GM12874 (cell line): ENCODE measurements at regions not wholly inside any gene's neighbourhood (a gene's known extent, or its start where the extent isn't known, plus 50 kb on each side); places are given as distances from the start of the nearest gene placed in this dataset.

ENCODE experiments used
- TF ChIP-seq, protein P1 (sequence below): IDR thresholded peaks from 2 replicates; pipeline ENCODE4 v1.5.1; 2011; ENCODE audit warnings: low read depth, mild to moderate bottlenecking, control low read depth, low read length, moderate library complexity; ENCODE audit not compliant: insufficient read depth

DNA sequence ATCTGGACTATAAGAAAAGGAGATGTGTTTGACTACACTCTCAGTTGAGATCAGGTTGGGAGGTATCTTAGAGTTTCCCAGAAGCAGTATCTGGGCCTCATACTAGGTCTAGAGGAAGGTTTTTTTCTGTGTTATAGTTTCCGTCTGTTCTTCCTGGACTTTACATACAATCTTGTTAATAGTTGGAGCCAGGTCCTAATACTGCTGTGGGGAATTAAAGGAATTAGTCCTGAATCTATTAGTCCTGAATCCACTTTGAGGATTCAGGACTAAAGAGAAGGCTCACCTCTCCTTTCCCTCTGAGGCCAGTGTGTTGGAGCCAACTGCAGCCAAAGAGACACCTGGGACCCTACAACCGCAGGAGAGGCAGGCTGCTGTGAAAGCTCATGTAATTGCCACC is 445.7 kb upstream of the CLINT1 start:
- TF ChIP-seq, protein P1, sequence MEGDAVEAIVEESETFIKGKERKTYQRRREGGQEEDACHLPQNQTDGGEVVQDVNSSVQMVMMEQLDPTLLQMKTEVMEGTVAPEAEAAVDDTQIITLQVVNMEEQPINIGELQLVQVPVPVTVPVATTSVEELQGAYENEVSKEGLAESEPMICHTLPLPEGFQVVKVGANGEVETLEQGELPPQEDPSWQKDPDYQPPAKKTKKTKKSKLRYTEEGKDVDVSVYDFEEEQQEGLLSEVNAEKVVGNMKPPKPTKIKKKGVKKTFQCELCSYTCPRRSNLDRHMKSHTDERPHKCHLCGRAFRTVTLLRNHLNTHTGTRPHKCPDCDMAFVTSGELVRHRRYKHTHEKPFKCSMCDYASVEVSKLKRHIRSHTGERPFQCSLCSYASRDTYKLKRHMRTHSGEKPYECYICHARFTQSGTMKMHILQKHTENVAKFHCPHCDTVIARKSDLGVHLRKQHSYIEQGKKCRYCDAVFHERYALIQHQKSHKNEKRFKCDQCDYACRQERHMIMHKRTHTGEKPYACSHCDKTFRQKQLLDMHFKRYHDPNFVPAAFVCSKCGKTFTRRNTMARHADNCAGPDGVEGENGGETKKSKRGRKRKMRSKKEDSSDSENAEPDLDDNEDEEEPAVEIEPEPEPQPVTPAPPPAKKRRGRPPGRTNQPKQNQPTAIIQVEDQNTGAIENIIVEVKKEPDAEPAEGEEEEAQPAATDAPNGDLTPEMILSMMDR = no peak

DNA sequence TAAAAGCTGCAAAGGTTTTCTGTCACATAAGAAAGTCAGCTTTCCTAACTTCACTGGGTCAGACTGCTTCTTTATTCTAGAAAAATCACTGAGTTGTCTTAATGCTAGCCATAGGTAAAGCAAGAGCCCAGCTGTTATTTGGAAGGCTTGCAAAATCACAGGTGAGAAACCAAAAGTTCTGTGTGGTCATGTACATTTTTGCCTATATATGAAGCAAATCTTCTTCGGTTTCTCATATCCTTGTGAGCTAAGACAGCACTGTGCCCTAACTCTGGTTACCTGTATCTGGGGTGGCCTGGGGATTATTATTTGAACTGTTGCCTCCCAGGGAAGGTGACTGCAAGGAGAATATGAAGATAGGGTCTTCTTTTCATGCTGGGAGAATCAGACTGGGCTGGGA is 444.9 kb upstream of the CLINT1 start:
- TF ChIP-seq, protein P1 = no peak

DNA sequence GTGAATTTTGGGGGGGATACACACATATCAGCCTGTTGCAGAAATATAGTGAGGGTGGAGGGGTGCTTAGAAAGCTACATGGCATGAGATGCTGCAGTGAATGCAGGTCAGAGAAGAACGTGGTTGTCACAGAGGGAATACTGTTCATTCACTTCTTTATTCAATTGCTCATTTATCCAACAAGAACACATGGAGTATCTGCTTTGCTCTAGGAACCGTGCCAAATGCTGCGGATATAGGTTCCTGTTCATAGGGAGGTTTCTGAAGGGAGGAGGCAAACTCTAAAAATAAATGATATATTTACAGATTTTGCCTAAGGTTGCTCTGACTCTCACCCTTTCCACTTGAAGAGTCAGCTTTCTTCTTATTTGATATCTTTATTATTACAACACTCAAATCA is 444.3 kb upstream of the CLINT1 start:
- TF ChIP-seq, protein P1 = no peak

DNA sequence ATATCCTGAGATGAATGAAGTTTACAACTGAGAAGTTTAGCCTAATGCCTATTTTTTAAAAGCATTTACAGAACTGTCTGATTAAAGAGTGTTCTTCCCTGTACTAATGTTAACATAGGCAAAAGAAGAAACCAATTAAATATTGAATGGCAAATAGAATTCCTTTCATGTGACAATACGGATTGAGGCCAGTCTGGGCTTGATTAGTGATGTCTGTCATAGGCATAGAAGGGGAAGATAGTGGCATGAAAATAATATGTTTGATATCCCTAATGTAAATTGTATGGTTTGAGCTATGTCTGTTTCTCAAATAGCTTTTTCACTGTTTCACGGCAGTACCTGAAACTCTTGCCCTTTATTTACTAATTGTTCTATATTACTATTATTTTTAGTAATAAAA is 443.1 kb upstream of the CLINT1 start:
- TF ChIP-seq, protein P1 = no peak

DNA sequence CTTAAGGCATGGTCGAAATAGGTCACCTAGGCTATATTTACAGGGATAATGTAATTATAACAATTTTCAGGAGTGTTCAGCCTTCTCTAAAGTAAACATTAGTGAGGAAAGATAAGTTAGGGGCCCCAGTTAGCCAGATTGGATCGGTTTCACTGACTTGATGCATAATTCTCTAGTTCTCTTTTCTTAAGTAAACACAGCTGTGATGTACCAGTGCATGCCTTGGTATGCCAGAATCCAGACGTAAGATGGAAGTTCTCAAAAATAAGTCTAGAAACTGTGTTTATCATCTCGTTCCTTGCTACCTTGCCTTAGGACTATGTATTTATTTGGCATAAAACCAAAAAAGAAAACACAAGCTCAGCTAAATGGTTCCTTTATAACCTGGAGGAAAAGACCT is 442.2 kb upstream of the CLINT1 start:
- TF ChIP-seq, protein P1 = no peak

DNA sequence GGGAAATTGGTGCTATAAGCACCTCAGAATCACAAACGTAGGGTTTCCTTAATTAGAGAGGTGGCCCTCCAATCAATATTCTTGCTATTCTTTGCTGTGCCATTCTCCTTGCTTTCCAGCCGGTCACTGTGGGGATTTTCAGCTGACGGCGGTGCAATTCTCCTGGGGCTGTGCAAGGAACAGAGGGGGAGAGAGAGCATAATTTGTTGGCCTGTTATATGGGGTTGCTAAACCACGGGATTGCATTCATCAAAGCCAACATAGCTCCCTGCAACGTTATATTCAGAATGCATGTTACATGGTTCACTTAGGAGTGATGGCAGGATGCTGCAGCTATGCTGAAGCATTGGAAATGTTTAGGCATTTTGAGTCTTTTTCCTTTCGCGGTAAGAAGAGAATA is 441.3 kb upstream of the CLINT1 start:
- TF ChIP-seq, protein P1 = no peak

DNA sequence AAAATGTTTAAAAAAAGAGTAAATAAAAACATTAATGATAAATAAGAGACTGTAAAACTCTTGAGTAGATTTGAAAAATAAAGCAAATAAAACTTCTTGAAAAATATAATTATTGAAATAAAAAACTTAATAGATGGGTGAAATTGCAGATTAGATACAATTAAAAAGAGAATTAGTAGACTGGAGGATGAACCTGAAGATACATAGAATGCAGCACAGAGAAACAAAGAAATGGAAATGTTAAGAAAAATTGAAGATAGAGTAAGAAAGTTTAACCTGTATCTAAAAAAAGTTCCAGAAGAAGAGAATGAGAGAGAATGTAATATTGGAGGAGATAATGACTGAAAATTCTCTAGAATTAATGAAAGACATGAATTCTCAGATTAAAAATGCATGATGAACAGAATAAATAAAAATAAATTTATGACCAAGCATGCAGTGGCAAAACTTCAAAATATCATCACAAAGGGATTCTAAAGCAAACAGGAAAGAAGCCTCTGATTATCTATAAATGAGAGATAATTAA is 438.1 kb upstream of the CLINT1 start:
- TF ChIP-seq, protein P1 = no peak
